H9 (cell line): ENCODE measurements at regions not wholly inside any gene's neighbourhood (a gene's known extent, or its start where the extent isn't known, plus 50 kb on each side); places are given as distances from the start of the nearest gene placed in this dataset.

ENCODE experiments used
- DNase-seq: peaks from one replicate; pipeline ENCODE4 v3.0.0-alpha.2; 2017
- H2AFZ ChIP-seq: one replicate; pipeline ENCODE4 v1.6.1; 2013; ENCODE audit warnings: mild to moderate bottlenecking, low read length, control low read depth, moderate library complexity
- H2AK5ac ChIP-seq: 2 replicates; pipeline ENCODE4 v1.6.1; 2013; ENCODE audit warnings: low read length, control low read depth, mixed read lengths; ENCODE audit not compliant: insufficient read length
- H2BK120ac ChIP-seq: one replicate; pipeline ENCODE4 v1.6.1; 2013; ENCODE audit warnings: low read depth, mild to moderate bottlenecking, low read length, control low read depth, inconsistent platforms; ENCODE audit not compliant: poor library complexity, severe bottlenecking
- H2BK12ac ChIP-seq: 2 replicates; pipeline ENCODE4 v1.6.1; 2013; ENCODE audit warnings: low read length, control low read depth, mixed read lengths, low read depth; ENCODE audit not compliant: insufficient read length
- H2BK15ac ChIP-seq: 2 replicates; pipeline ENCODE4 v1.6.1; 2013; ENCODE audit warnings: low read depth, low read length, control low read depth
- H2BK20ac ChIP-seq: one replicate; pipeline ENCODE4 v1.6.1; 2013; ENCODE audit warnings: low read depth, mild to moderate bottlenecking, low read length, control low read depth, inconsistent platforms; ENCODE audit not compliant: poor library complexity, severe bottlenecking
- H2BK5ac ChIP-seq: 2 replicates; pipeline ENCODE4 v1.6.1; 2013; ENCODE audit warnings: low read length, control low read depth, mixed read lengths; ENCODE audit not compliant: insufficient read length
- H3K14ac ChIP-seq: 2 replicates; pipeline ENCODE4 v1.6.1; 2013; ENCODE audit warnings: low read length, control low read depth; ENCODE audit not compliant: insufficient read depth
- H3K18ac ChIP-seq: 2 replicates; pipeline ENCODE4 v1.6.1; 2013; ENCODE audit warnings: low read depth, mild to moderate bottlenecking, mixed read lengths, low read length, control low read depth; ENCODE audit not compliant: insufficient read length
- H3K23ac ChIP-seq: 2 replicates; pipeline ENCODE4 v1.6.1; 2013; ENCODE audit warnings: low read length, control low read depth, mixed read lengths, low read depth; ENCODE audit not compliant: insufficient read length
- H3K23me2 ChIP-seq: 2 replicates; pipeline ENCODE4 v1.6.1; 2013; ENCODE audit warnings: low read depth, mild to moderate bottlenecking, mixed read lengths, low read length, control low read depth; ENCODE audit not compliant: insufficient read length, poor library complexity, severe bottlenecking
- H3K27ac ChIP-seq: 2 replicates; pipeline ENCODE4 v1.5.1; 2013; ENCODE audit warnings: low read length, control low read depth, mixed read lengths, low read depth; ENCODE audit not compliant: insufficient read length
- H3K27me3 ChIP-seq: 2 replicates; pipeline ENCODE4 v1.6.1; 2013; ENCODE audit warnings: low read length, control low read depth, inconsistent platforms; ENCODE audit not compliant: insufficient read depth
- H3K4ac ChIP-seq: 2 replicates; pipeline ENCODE4 v1.6.1; 2013; ENCODE audit warnings: low read depth, mild to moderate bottlenecking, control low read depth, inconsistent platforms, low read length, moderate library complexity
- H3K4me1 ChIP-seq: 2 replicates; pipeline ENCODE4 v1.6.1; 2013; ENCODE audit warnings: low read length, control low read depth, inconsistent platforms; ENCODE audit not compliant: insufficient read depth
- H3K4me2 ChIP-seq: 2 replicates; pipeline ENCODE4 v1.6.1; 2013; ENCODE audit warnings: low read length, control low read depth, mixed read lengths; ENCODE audit not compliant: insufficient read length, insufficient read depth
- H3K56ac ChIP-seq: 2 replicates; pipeline ENCODE4 v1.6.1; 2013; ENCODE audit warnings: low read depth, mild to moderate bottlenecking, mixed read lengths, low read length, control low read depth; ENCODE audit not compliant: insufficient read length
- H3K79me1 ChIP-seq: 2 replicates; pipeline ENCODE4 v1.6.1; 2013; ENCODE audit warnings: low read depth, mild to moderate bottlenecking, moderate library complexity, low read length, control low read depth, inconsistent platforms; ENCODE audit not compliant: insufficient read depth, poor library complexity, severe bottlenecking
- H3K79me2 ChIP-seq: 2 replicates; pipeline ENCODE4 v1.6.1; 2013; ENCODE audit warnings: low read length, control low read depth, inconsistent platforms; ENCODE audit not compliant: insufficient read depth
- H3K9ac ChIP-seq: 2 replicates; pipeline ENCODE4 v1.6.1; 2013; ENCODE audit warnings: low read length, control low read depth, mixed read lengths; ENCODE audit not compliant: insufficient read length; ENCODE audit errors: extremely low read depth
- H3K9me3 ChIP-seq: one replicate; pipeline ENCODE4 v1.6.1; 2013; ENCODE audit warnings: low read depth, low read length, inconsistent platforms; ENCODE audit not compliant: control insufficient read depth
- H3T11ph ChIP-seq: one replicate; pipeline ENCODE4 v1.6.1; 2013; ENCODE audit warnings: mild to moderate bottlenecking, low read length, control low read depth, inconsistent platforms
- H4K20me1 ChIP-seq: one replicate; pipeline ENCODE4 v1.6.1; 2013; ENCODE audit not compliant: control insufficient read depth, insufficient read length, insufficient read depth
- H4K5ac ChIP-seq: 2 replicates; pipeline ENCODE4 v1.6.1; 2013; ENCODE audit warnings: low read depth, mild to moderate bottlenecking, mixed read lengths, low read length, control low read depth; ENCODE audit not compliant: insufficient read length
- H4K8ac ChIP-seq: replicated peaks from 2 replicates; pipeline ENCODE4 v1.6.1; 2013; ENCODE audit warnings: low read length, control low read depth, mixed read lengths, low read depth; ENCODE audit not compliant: insufficient read length
- H4K91ac ChIP-seq: 2 replicates; pipeline ENCODE4 v1.6.1; 2013; ENCODE audit warnings: low read depth, mild to moderate bottlenecking, moderate library complexity, mixed read lengths, low read length, control low read depth; ENCODE audit not compliant: insufficient read length
- H3K27ac Mint-ChIP-seq, 3 experiments: 2 replicates in 2 of 3; 3 replicates in 1 of 3; pipeline ENCODE4 v1.8.0; 2020 to 2021; ENCODE audit warnings: mixed read lengths in 3 of 3, mild to moderate bottlenecking in 1 of 3, moderate library complexity in 1 of 3
- H3K27me3 Mint-ChIP-seq: 2 replicates; pipeline ENCODE4 v1.8.0; 2021; ENCODE audit warnings: low read depth, mild to moderate bottlenecking, moderate library complexity, mixed read lengths
- H3K36me3 Mint-ChIP-seq, 3 experiments: 2 replicates in 2 of 3; 3 replicates in 1 of 3; pipeline ENCODE4 v1.8.0; 2020 to 2021; ENCODE audit warnings: low read depth in 3 of 3, mixed read lengths in 3 of 3; ENCODE audit not compliant: insufficient read depth in 1 of 3
- H3K4me1 Mint-ChIP-seq, 2 experiments: 2 replicates each; pipeline ENCODE4 v1.8.0; 2020; ENCODE audit warnings: mixed read lengths in 2 of 2
- H3K4me3 Mint-ChIP-seq, 2 experiments: 2 replicates in 1 of 2; 3 replicates in 1 of 2; pipeline ENCODE4 v1.8.0; 2020 to 2021; ENCODE audit warnings: mild to moderate bottlenecking in 2 of 2, mixed read lengths in 2 of 2, moderate library complexity in 1 of 2
- H3K9me3 Mint-ChIP-seq, 2 experiments: 2 replicates in 1 of 2; 3 replicates in 1 of 2; pipeline ENCODE4 v1.8.0; 2020; ENCODE audit warnings: mild to moderate bottlenecking in 2 of 2, mixed read lengths in 2 of 2, moderate library complexity in 1 of 2
- CTCF ChIP-seq: fragments of 200-600 bp; sonication (generic); conservative IDR thresholded peaks from 3 replicates; pipeline ENCODE4 v1.8.0; 2021; ENCODE audit warnings: antibody characterized with exemption, mild to moderate bottlenecking
- WGBS: extraction: QIAGEN DNeasy Blood & Tissue Kit; methylation state at CpG from one replicate; pipeline ENCODE4 v1.1.7; 2013; ENCODE audit warnings: missing lambda C conversion rate, low lambda C conversion rate, mixed read lengths; ENCODE audit not compliant: insufficient read length; ENCODE audit errors: extremely low coverage; 5-methylcytosine and 5-hydroxymethylcytosine counted together

- Mint-ChIP-seq H3K36me3 (no peaks in the 10 kb centered on the region), H3K4me1 (no peaks in the 10 kb centered on the region), H3K27me3 (no peaks in the 10 kb centered on the region), H3K9me3 (no peaks in the 10 kb centered on the region; a peak in 1 of 5 replicates), H3K4me3 (no peak overlapping the region), H3K27ac (no peak overlapping the region)
- Histone ChIP-seq H3K4ac (no peak overlapping the region), H3K23me2 (no peaks in the 10 kb centered on the region), H3K4me2 (no peak overlapping the region), H4K5ac (no peak overlapping the region), H4K91ac (no peak overlapping the region), H3K27me3 (no peaks in the 10 kb centered on the region), H3K79me1 (no peaks in the 10 kb centered on the region), H3K56ac (no peak overlapping the region), H2BK12ac (no peak overlapping the region), H4K20me1 (no peaks in the 10 kb centered on the region), H2AK5ac (no peak overlapping the region), H4K8ac (no peak overlapping the region), H2AFZ (no peak overlapping the region), H3K23ac (no peak overlapping the region), H3K14ac (no peak overlapping the region), H2BK15ac (no peak overlapping the region), H3T11ph (no peak overlapping the region), H3K18ac (no peak overlapping the region), H3K4me1 (no peaks in the 10 kb centered on the region; the same call in 1 of the 2 replicates), H3K27ac (no peak overlapping the region), H2BK5ac (no peak overlapping the region), H2BK20ac (no peak overlapping the region), H3K9me3 (no peaks in the 10 kb centered on the region), H3K9ac (no peak overlapping the region), H3K79me2 (no peaks in the 10 kb centered on the region), H2BK120ac (no peak overlapping the region)
- no peak for TF ChIP-seq CTCF
- WGBS: no CpG with 5 or more reads among the region's 1 CpG
- no peak for DNase-seq
Observed at GRCh38 chr11:104324276-104324675, 160.3 kb upstream of the PDGFD start.
